HG03108 (cell line): ENCODE measurements at regions not wholly inside any gene's neighbourhood (a gene's known extent, or its start where the extent isn't known, plus 50 kb on each side); places are given as distances from the start of the nearest gene placed in this dataset.

Experiments
- ATAC-seq: cut with Tn5 transposase; IDR thresholded peaks from one replicate; pipeline ENCODE4 v1.9.1; 2021; ENCODE audit warnings: moderate library complexity; ENCODE audit not compliant: unreplicated experiment

DNA sequence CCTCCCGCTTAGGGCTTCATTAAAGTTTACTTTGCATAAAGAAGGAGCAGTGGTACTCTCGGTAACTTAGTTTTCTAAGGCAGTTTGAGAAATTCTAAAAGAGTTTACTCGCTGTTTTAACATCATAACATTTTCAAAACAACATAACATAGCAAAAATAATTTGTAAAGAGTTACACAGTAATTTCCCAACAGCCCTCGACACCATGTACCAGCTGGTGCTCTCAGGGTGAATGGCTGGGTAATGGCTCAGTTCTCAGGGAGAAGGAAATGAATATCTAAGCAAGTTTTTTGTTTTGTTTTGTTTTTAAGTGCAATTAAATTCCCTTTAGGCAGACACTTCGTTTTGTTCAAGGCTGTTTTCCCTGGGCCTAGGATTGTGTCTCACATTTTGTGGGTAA, 435.3 kb downstream of the C4orf33 start:
- ATAC-seq = no peak

DNA sequence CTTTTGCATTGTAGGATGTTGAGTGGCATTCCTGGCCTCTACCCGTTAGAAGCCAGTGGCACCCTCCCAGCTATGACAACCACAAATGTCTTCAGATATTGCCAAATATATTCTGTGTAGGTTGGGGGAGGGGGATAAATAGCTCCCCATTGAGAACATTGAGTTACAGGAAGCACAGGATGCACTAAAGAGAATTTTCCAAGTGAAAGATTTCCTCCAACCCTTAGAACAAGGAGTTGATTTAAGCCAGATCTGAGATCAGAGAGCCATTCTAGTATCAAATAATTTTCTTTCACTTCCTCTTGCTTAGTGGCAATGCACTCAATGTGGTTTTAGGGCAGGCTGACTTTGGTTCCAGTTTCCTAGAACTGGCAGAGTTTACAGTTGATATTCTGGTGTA, 436.6 kb downstream of the C4orf33 start:
- no peak for ATAC-seq

GRCh38 chr4:129543299-129543698, 447.3 kb downstream of the C4orf33 start:
- no peak for ATAC-seq

- ATAC-seq = no peak
These were observed 449.8 kb downstream of the C4orf33 start for GRCh38 chr4:129545599-129546278.

DNA sequence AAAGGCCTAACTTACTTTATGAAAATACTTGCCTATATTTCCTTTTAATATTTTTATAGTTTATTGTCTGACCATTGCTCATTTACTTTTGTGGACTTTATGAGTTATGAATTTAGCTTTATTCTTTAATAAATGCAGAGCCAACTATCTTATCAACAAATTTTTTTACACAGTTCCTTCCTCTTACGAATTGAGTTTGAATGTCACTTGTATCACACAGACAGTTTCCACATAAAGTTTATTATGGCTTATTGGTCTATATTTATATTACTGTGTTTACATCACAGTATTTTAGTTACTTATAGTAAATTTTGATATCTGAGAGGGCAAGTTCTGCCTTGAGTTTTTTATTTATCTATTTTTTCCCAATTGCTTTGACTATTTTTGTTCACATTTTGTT, 450.6 kb downstream of the C4orf33 start:
- no peak for ATAC-seq

- no peak for ATAC-seq
These were observed 454.4 kb downstream of the C4orf33 start for GRCh38 chr4:129550281-129550785.

- ATAC-seq = no peak
These were observed 465.3 kb downstream of the C4orf33 start for GRCh38 chr4:129561280-129561679.

- ATAC-seq = no peak
These were observed 466.1 kb downstream of the C4orf33 start for GRCh38 chr4:129561886-129562671.

DNA sequence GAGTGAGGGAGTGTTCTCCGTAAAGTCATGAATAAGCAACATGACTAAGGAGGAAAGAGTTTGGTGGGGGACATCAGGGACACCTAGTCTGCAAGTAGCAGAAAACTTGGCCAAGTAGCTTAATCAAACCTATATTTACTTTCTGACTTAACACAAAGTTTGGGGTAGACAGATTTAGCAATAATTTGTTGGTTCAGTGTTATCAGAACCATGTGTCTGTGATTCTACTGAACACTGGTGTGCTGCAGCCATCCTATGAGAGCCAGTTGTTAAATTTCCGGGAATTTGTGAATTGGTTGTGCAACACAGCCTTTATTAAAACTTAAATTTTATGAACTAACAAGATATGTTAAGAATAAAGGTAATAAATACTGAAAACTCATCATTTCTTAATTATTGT, 469.3 kb downstream of the C4orf33 start:
- ATAC-seq = no peak

DNA sequence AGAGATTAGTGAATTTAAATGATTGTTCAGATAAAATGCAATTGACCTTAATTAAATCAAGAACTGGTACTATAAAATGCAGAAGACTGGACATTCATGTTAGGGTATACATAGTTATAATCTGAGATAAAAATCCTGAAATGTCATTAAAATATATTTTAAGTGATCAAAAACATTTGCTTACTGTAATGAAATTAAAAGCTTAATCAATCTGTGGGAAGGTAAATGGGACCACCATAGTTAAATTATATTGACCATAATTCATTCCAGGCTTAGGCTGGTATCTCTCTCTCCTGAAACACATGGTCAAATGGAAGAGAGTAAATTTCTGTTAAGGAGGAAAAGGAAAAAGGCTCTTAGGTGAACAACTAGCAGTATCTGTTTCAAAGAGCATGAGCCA, 474.4 kb downstream of the C4orf33 start:
- no peak for ATAC-seq

DNA sequence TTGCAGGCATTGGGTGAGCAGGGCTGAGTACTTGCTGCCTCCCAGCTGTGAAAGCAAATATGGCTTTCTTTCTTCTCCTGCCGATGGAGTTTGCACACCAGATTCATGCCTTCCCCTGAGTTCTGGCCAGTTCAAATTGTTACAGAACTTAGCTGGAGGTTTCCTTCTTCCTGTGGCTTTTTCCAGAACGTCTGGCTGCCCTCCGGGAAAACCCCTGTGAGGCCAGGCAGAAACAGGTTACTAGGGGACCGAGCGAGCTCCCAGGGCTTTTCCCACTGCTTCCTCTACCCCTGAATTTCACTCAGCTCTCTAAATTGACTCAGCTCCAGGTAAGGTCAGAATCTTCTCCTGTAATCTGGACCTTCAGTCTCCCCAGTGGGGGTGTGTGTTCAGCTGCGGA, 482.4 kb downstream of the C4orf33 start:
- no peak for ATAC-seq

GRCh38 chr4:129581305-129581704, 485.4 kb downstream of the C4orf33 start:
- no peak for ATAC-seq

GRCh38 chr4:129583868-129584267, 487.9 kb downstream of the C4orf33 start:
- ATAC-seq = no peak

GRCh38 chr4:129598582-129598981, 502.6 kb downstream of the C4orf33 start:
- ATAC-seq = no peak

DNA sequence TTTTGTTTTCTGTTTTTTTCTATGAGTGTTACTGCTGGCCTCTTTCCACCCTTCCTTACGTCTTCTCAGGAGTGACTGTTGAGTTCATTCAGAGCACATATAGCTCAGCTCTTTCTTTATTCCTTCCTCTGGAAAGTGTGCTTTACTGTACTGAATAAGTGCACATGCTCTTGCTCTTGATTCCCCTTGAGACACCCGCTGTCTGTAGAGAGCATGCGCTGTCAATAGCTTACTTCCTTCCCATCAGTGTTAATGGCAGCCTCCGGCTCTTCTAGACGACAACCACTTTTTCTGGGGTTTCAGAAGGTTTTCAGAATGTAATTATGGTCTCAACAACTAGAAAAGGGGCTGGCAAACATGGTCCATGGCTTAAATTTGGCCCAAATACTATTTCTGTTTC, 504.9 kb downstream of the C4orf33 start:
- no peak for ATAC-seq

GRCh38 chr4:129602447-129602846, 506.5 kb downstream of the C4orf33 start:
- no peak for ATAC-seq

DNA sequence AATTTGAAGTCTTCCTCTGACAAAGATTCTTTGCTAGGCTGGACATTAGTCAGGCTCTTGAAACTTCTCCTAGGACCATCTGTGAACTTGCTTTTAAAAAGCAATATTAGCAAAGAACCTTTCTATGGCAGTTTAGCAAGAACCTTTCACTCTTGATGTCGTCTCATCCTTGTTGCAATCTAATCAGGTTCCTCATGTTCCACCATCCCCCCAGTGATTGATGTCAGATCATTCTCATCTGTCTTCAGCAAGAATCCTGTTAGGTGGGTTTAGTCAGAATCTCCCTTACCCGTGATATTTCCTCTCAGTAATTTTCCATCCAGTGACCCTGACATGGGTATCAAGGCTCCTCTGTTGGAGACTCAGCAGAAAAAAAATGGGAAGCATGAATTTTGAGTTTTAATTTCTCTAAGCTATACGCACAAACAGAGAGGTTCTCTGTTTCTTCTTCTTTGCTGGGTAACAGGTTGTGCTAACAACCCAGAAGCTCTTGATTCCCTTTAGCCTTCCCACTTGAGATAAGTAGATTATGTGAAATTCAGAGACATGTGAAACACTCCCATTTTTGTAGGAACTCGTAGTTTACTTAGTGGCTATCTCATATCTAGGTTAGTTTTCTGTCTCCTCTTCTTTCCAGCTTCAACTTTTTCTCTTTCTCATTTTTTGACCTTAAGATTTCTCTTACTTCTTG, 507.4 kb downstream of the C4orf33 start:
- ATAC-seq = no peak

- no peak for ATAC-seq
These were observed 508.8 kb downstream of the C4orf33 start for GRCh38 chr4:129604632-129605255.

DNA sequence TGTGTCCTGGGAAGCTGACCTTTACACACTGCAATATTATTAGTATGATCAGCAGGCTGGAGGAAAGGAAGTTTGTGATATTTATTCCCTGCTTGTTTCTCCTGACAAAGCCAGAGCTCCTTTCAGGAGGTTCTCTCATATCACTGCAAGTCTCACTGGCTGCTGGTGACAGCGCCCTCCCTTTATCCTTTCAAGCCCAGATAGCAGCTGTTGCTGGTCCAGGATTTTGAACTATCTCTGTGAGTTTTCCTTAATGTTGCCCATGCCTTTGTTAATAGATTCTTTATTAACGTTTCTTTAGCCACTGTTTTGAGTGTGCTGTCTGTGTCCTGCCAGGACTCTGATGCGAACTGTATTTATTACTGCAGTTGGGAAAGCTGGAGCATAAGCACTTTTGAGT, 518.7 kb downstream of the C4orf33 start:
- no peak for ATAC-seq

DNA sequence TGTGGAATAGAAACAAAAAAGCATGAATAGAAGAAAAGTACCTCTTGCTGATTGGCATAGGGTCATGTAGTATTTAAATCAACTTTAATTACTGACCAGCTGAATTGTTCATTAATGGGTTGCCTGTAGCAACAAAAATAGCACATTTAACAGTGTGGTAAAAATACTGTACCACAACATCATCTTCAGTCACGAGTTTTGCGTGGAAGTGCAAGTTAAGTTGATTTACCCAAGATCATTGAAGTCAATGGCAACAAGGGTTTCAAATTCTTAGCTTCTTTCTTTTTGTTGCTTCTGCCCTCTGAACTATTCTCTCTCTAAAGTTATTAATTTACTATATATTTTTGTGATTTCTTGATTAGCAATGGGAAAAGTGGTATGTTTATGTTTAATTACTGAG, 526.6 kb downstream of the C4orf33 start:
- no peak for ATAC-seq

GRCh38 chr4:129623233-129623875, 527.4 kb downstream of the C4orf33 start:
- no peak for ATAC-seq
